Kidney (tissue), 13 donors: ENCODE measurements at regions not wholly inside any gene's neighbourhood (a gene's known extent, or its start where the extent isn't known, plus 50 kb on each side); places are given as distances from the start of the nearest gene placed in this dataset.
"Not testable (repeated sequence)": the region's sequence is repeated elsewhere in the genome, so short reads cannot be mapped to it uniquely, and the experiment has no call there.

Experiments
- DNase-seq, 5 donors: peaks; one replicate each; pipeline ENCODE4 v3.0.0-alpha.2; 2013 to 2020
- FAIRE-seq: peaks from 2 replicates; lab custom pipeline; 2012; peaks lifted over from hg19 to GRCh38; lab: Jason Lieb, UNC
- H3K27ac ChIP-seq, 2 donors: one replicate each; pipeline ENCODE4 v1.7.0; 2013; ENCODE audit warnings: low read depth in 2 of 2, low read length in 2 of 2, inconsistent platforms in 1 of 2
- H3K27me3 ChIP-seq: one replicate; pipeline ENCODE4 v1.7.1; 2013; ENCODE audit warnings: low read length, inconsistent platforms; ENCODE audit not compliant: control insufficient read depth, insufficient read depth
- H3K36me3 ChIP-seq, 3 donors: one replicate each; pipeline versions ENCODE4 v1.7.0 to v1.7.1; 2013; ENCODE audit warnings: low read length in 3 of 3, control low read depth in 1 of 3, inconsistent platforms in 1 of 3; ENCODE audit not compliant: insufficient read depth in 3 of 3, control insufficient read depth in 2 of 3
- H3K4me1 ChIP-seq, 3 donors: one replicate each; pipeline versions ENCODE4 v1.7.0 to v1.7.1; 2013; ENCODE audit warnings: low read length in 3 of 3, inconsistent platforms in 1 of 3, low read depth in 1 of 3; ENCODE audit not compliant: control insufficient read depth in 2 of 3, insufficient read depth in 2 of 3
- H3K4me3 ChIP-seq, 3 donors: one replicate each; pipeline versions ENCODE4 v1.7.0 to v1.8.1; 2013; ENCODE audit warnings: low read length in 3 of 3, control low read depth in 1 of 3, inconsistent platforms in 1 of 3
- H3K9ac ChIP-seq, 3 donors: one replicate each; pipeline versions ENCODE4 v1.7.0 to v1.7.1; 2013; ENCODE audit warnings: low read length in 3 of 3, control low read depth in 1 of 3, inconsistent platforms in 1 of 3
- H3K9me3 ChIP-seq, 3 donors: one replicate each; pipeline versions ENCODE4 v1.7.0 to v1.7.1; 2013; ENCODE audit warnings: low read length in 3 of 3, control low read depth in 1 of 3, inconsistent platforms in 1 of 3; ENCODE audit not compliant: control insufficient read depth in 2 of 3, insufficient read depth in 1 of 3
- CTCF ChIP-seq: IDR thresholded peaks from 3 replicates; pipeline ENCODE4 v1.5.1; 2012; ENCODE audit warnings: mild to moderate bottlenecking, moderate library complexity, borderline replicate concordance; ENCODE audit not compliant: insufficient read depth; ENCODE audit errors: extremely low read depth
- intact Hi-C: fragments of 100-400 bp; cut with DNase I; formaldehyde crosslinking; loops from one replicate; pipeline ENCODE4 v1.11.1; 2022
- donor health status: control.
- donor health status: control.
- donor health status: control.
- donor health status: control.
- donor health status: control.
- donor health status: DM: yes; HTN: yes; CAD: no.
- donor health status: Normal renal cell carcinoma (clear cell type).

DNA sequence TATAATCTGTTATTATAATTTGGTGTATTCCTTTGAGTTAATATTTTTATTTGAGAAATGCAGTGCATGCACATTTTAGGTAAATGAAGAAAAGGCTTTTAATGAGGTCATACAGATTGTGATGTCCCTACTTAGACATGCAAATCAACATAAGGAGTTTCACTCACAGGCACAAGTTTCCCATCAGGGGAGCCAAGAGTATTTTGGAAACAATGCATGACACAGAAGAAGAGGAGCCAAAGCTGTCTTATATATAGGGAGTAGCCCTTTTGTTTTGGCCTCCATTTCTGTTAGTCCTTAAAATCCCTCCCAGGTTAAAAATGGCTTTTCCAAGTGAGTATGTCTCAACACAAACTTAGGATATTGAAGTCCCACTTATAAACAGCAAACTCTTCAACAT lies 703.4 kb upstream of the ANKRD30A start:
- TF ChIP-seq CTCF = no peak
- H3K27ac ChIP-seq = no peak overlapping the region
- H3K9ac ChIP-seq = no peak overlapping the region
- H3K4me3 ChIP-seq = no peak overlapping the region
- no peaks in the 10 kb centered on the region for H3K36me3 ChIP-seq
- intact Hi-C loops = no loop called here
- no peak for FAIRE-seq
- H3K27me3 ChIP-seq = no peaks in the 10 kb centered on the region
- H3K4me1 ChIP-seq = no peaks in the 10 kb centered on the region
- no peak for DNase-seq
- H3K9me3 ChIP-seq = peaks cover 0 to under 1% (median 0%) of the 10 kb centered on the region in 3 donors

DNA sequence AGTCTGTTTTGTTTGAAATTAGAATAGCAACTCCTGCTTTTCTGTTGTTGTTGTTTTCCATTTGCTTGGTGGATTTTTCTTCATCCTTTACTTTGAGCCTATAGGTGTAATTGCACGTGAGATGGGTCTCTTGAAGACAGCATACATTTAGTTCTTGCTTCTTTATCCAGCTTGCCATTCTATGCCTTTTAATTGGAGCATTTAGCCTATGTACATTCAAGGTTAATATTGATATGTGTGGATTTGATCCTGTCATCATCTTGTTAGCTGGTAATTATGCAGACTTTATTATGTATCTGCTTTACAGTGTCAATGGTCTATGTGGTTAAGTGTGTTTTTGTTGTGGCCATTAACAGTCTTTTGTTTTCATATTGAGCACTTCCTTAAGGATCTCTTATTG lies 708.9 kb upstream of the ANKRD30A start:
- no peaks in the 10 kb centered on the region for H3K4me1 ChIP-seq
- H3K9me3 ChIP-seq = peaks cover 0 to 7% (median 0%) of the 10 kb centered on the region in 3 donors
- H3K27me3 ChIP-seq = no peaks in the 10 kb centered on the region
- FAIRE-seq = no peak
- no peak overlapping the region for H3K4me3 ChIP-seq
- intact Hi-C loops = no loop called here
- no peak for TF ChIP-seq CTCF
- H3K9ac ChIP-seq = no peak overlapping the region
- DNase-seq = no peak
- H3K27ac ChIP-seq = no peak overlapping the region
- H3K36me3 ChIP-seq = no peaks in the 10 kb centered on the region

GRCh38 chr10:36412942-36413341 lies 712.5 kb upstream of the ANKRD30A start:
- no peak for FAIRE-seq
- no peak for DNase-seq
- H3K9ac ChIP-seq = no peak overlapping the region
- peaks cover 0 to 7% (median 0%) of the 10 kb centered on the region in 3 donors for H3K9me3 ChIP-seq
- no peak overlapping the region for H3K4me3 ChIP-seq
- intact Hi-C loops = no loop called here
- no peak overlapping the region for H3K27ac ChIP-seq
- no peaks in the 10 kb centered on the region for H3K27me3 ChIP-seq
- H3K36me3 ChIP-seq = no peaks in the 10 kb centered on the region
- no peak for TF ChIP-seq CTCF
- no peaks in the 10 kb centered on the region for H3K4me1 ChIP-seq

- H3K36me3 ChIP-seq, H3K4me1 ChIP-seq, H3K4me3 ChIP-seq, H3K9ac ChIP-seq, H3K27ac ChIP-seq, H3K9me3 ChIP-seq, H3K27me3 ChIP-seq, intact Hi-C loops, FAIRE-seq, DNase-seq: not testable (repeated sequence)
Observed at GRCh38 chr10:36400238-36400637, 725.2 kb upstream of the ANKRD30A start.
